SK-N-SH (cell line): ENCODE measurements at regions not wholly inside any gene's neighbourhood (a gene's known extent, or its start where the extent isn't known, plus 50 kb on each side); places are given as distances from the start of the nearest gene placed in this dataset.

ENCODE experiments used
- CTCF ChIA-PET: fragments of 300-600, 350-600 bp; formaldehyde crosslinking; extraction: SDS; loops from one replicate; lab custom pipeline; 2021; lab: Yijun Ruan, JAX
- POLR2A ChIA-PET: fragments of 350-600 bp; sonication (Branson Sonifier 250); formaldehyde crosslinking; extraction: SDS; loops from one replicate; lab custom pipeline; 2020; ENCODE audit warnings: antibody characterized with exemption, inconsistent platforms; lab: Yijun Ruan, JAX
- DNase-seq: peaks from one replicate; pipeline ENCODE4 v3.0.0; 2012
- H2AFZ ChIP-seq: fragments of 200-600 bp; sonication (generic); 2 replicates; pipeline ENCODE4 v1.8.1; 2016; ENCODE audit warnings: antibody characterized with exemption, mild to moderate bottlenecking, low read depth
- H3F3A ChIP-seq: fragments of 200-600 bp; sonication (generic); replicated peaks from 2 replicates; pipeline ENCODE3; 2016; ENCODE audit warnings: antibody characterized with exemption, mild to moderate bottlenecking; ENCODE audit not compliant: insufficient read depth
- H3K27ac ChIP-seq, 2 experiments: fragments of 200-500 bp in 1 of 2; fragments of 200-600 bp in 1 of 2; sonication (Bioruptor generic) in 1 of 2; sonication (generic), shearing (Covaris generic) in 1 of 2; 2 replicates each; pipeline versions ENCODE4 v1.5.1 to v1.6.1; 2014 to 2016; ENCODE audit warnings: low read depth in 2 of 2, inconsistent platforms in 1 of 2, low read length in 1 of 2, mild to moderate bottlenecking in 1 of 2, mixed read lengths in 1 of 2
- H3K27me3 ChIP-seq: fragments of 200-600 bp; sonication (generic), shearing (Covaris generic); 2 replicates; pipeline ENCODE4 v1.6.1; 2016; ENCODE audit warnings: mixed run types; ENCODE audit not compliant: insufficient read depth
- H3K36me3 ChIP-seq, 2 experiments: fragments of 200-500 bp in 1 of 2; fragments of 200-600 bp in 1 of 2; sonication (Bioruptor generic) in 1 of 2; sonication (generic) in 1 of 2; replicated peaks in 1 of 2; 2 replicates each; pipeline versions ENCODE3 to v1.5.1; 2014 to 2016; ENCODE audit warnings: low read length in 1 of 2, mild to moderate bottlenecking in 1 of 2; ENCODE audit not compliant: insufficient read depth in 2 of 2, control insufficient read depth in 1 of 2
- H3K4me1 ChIP-seq, 2 experiments: fragments of 200-500 bp in 1 of 2; fragments of 200-600 bp in 1 of 2; sonication (Bioruptor generic) in 1 of 2; sonication (generic), shearing (Covaris generic) in 1 of 2; 2 replicates each; pipeline versions ENCODE4 v1.5.1 to v1.6.1; 2014 to 2016; ENCODE audit warnings: low read depth in 1 of 2, low read length in 1 of 2, mixed run types in 1 of 2; ENCODE audit not compliant: insufficient read depth in 2 of 2, control insufficient read depth in 1 of 2
- H3K4me2 ChIP-seq: fragments of 200-600 bp; sonication (generic), shearing (Covaris generic); 2 replicates; pipeline ENCODE4 v1.6.1; 2017; ENCODE audit warnings: mixed run types
- H3K4me3 ChIP-seq, 2 experiments: fragments of 200-500 bp in 1 of 2; fragments of 200-600 bp in 1 of 2; sonication (Bioruptor generic) in 1 of 2; sonication (generic), shearing (Covaris generic) in 1 of 2; 2 replicates each; pipeline versions ENCODE4 v1.5.1 to v1.8.1; 2014 to 2016; ENCODE audit warnings: low read depth in 2 of 2, inconsistent platforms in 1 of 2, low read length in 1 of 2, mild to moderate bottlenecking in 1 of 2, mixed read lengths in 1 of 2, moderate library complexity in 1 of 2
- H3K79me2 ChIP-seq: fragments of 200-600 bp; sonication (generic); 2 replicates; pipeline ENCODE4 v1.8.1; 2017; ENCODE audit warnings: mild to moderate bottlenecking; ENCODE audit not compliant: insufficient read depth
- H3K9ac ChIP-seq: fragments of 200-600 bp; sonication (generic); 2 replicates; pipeline ENCODE4 v1.6.1; 2017; ENCODE audit warnings: mixed run types
- H3K9me2 ChIP-seq: fragments of 200-600 bp; sonication (generic); 2 replicates; pipeline ENCODE4 v1.6.1; 2017; ENCODE audit warnings: mixed run types
- H3K9me3 ChIP-seq: fragments of 200-600 bp; sonication (generic); 2 replicates; pipeline ENCODE4 v1.6.1; 2017; ENCODE audit warnings: mixed run types, mild to moderate bottlenecking, moderate library complexity
- H4K20me1 ChIP-seq: fragments of 200-600 bp; sonication (generic); 2 replicates; pipeline ENCODE4 v1.6.1; 2017; ENCODE audit warnings: mild to moderate bottlenecking, mixed run types; ENCODE audit not compliant: insufficient read depth
- CHD2 ChIP-seq: fragments of 150-350 bp; IDR thresholded peaks from 2 replicates; pipeline ENCODE4 v1.6.1; 2018; ENCODE audit warnings: low read length; ENCODE audit not compliant: partially characterized antibody
- EP300 ChIP-seq, 2 experiments: IDR thresholded peaks; 2 replicates each; pipeline versions ENCODE4 v1.4.0 to v1.6.1; 2012; ENCODE audit warnings: borderline replicate concordance in 1 of 2, low read depth in 1 of 2, low read length in 1 of 2
- EZH2phosphoT487 ChIP-seq: fragments of 200-600 bp; sonication (generic); IDR thresholded peaks from 2 replicates; pipeline ENCODE4 v1.6.1; 2017; ENCODE audit warnings: low read depth, mixed run types, mild to moderate bottlenecking, antibody characterized with exemption, moderate library complexity, borderline replicate concordance
- FOSL2 ChIP-seq: IDR thresholded peaks from 2 replicates; pipeline ENCODE4 v1.4.0; 2012; ENCODE audit warnings: low read depth, mild to moderate bottlenecking, moderate library complexity, borderline replicate concordance
- GATA2 ChIP-seq: sonication (generic); formaldehyde crosslinking; IDR thresholded peaks from 2 replicates; pipeline ENCODE4 v1.5.0; 2020; ENCODE audit warnings: mild to moderate bottlenecking, missing genetic modification reagents
- MEF2A ChIP-seq: IDR thresholded peaks from 2 replicates; pipeline ENCODE4 v1.4.0; 2012; ENCODE audit warnings: low read depth, borderline replicate concordance
- MXI1 ChIP-seq: IDR thresholded peaks from 2 replicates; pipeline ENCODE4 v1.6.1; 2012; ENCODE audit warnings: mild to moderate bottlenecking, low read depth, low read length, improper control_type of control experiment
- NRF1 ChIP-seq: IDR thresholded peaks from 2 replicates; pipeline ENCODE4 v1.6.1; 2012; ENCODE audit warnings: low read depth, mild to moderate bottlenecking, low read length
- RAD21 ChIP-seq: IDR thresholded peaks from 2 replicates; pipeline ENCODE4 v1.6.1; 2012; ENCODE audit warnings: mild to moderate bottlenecking, low read length
- RCOR1 ChIP-seq: fragments of 150-350 bp; IDR thresholded peaks from 2 replicates; pipeline ENCODE4 v1.6.1; 2017; ENCODE audit warnings: antibody characterized with exemption, low read length
- RFX5 ChIP-seq: IDR thresholded peaks from 2 replicates; pipeline ENCODE4 v1.6.1; 2012; ENCODE audit warnings: mild to moderate bottlenecking, improper control_type of control experiment, low read length
- SMC3 ChIP-seq: IDR thresholded peaks from 2 replicates; pipeline ENCODE4 v1.6.1; 2012; ENCODE audit warnings: low read depth, low read length, improper control_type of control experiment
- TCF12 ChIP-seq: IDR thresholded peaks from 2 replicates; pipeline ENCODE4 v1.4.0; 2012
- ZBTB33 ChIP-seq: IDR thresholded peaks from 2 replicates; pipeline ENCODE4 v1.4.0; 2012; ENCODE audit warnings: low read depth, borderline replicate concordance
- WGBS: methylation state at CpG from one replicate; pipeline ENCODE4 v1.1.6; 2017; ENCODE audit warnings: low lambda C conversion rate; 5-methylcytosine and 5-hydroxymethylcytosine counted together
- TF ChIP-seq, protein P1 (sequence below): fragments of 200-600 bp; sonication (generic); IDR thresholded peaks from 2 replicates; pipeline ENCODE4 v1.6.1; 2017; ENCODE audit warnings: antibody characterized with exemption, mild to moderate bottlenecking, moderate library complexity
- TF ChIP-seq, protein P2 (sequence below): fragments of 150-350 bp; IDR thresholded peaks from 2 replicates; pipeline ENCODE4 v1.6.1; 2017; ENCODE audit warnings: antibody characterized with exemption, low read length, low read depth, borderline replicate concordance

- TF ChIP-seq EZH2phosphoT487 (no peak), GATA2 (CRISPR knock-in tag) (no peak), CHD2 (no peak), MEF2A (no peak), TCF12 (peak; percentile 15; the same call in 1 of the 2 replicates)
- TF ChIP-seq, protein P1, sequence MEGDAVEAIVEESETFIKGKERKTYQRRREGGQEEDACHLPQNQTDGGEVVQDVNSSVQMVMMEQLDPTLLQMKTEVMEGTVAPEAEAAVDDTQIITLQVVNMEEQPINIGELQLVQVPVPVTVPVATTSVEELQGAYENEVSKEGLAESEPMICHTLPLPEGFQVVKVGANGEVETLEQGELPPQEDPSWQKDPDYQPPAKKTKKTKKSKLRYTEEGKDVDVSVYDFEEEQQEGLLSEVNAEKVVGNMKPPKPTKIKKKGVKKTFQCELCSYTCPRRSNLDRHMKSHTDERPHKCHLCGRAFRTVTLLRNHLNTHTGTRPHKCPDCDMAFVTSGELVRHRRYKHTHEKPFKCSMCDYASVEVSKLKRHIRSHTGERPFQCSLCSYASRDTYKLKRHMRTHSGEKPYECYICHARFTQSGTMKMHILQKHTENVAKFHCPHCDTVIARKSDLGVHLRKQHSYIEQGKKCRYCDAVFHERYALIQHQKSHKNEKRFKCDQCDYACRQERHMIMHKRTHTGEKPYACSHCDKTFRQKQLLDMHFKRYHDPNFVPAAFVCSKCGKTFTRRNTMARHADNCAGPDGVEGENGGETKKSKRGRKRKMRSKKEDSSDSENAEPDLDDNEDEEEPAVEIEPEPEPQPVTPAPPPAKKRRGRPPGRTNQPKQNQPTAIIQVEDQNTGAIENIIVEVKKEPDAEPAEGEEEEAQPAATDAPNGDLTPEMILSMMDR, result no peak
Observed at GRCh38 chr5:125298258-125298657, 551.8 kb upstream of the ZNF608 start (continued).

DNA sequence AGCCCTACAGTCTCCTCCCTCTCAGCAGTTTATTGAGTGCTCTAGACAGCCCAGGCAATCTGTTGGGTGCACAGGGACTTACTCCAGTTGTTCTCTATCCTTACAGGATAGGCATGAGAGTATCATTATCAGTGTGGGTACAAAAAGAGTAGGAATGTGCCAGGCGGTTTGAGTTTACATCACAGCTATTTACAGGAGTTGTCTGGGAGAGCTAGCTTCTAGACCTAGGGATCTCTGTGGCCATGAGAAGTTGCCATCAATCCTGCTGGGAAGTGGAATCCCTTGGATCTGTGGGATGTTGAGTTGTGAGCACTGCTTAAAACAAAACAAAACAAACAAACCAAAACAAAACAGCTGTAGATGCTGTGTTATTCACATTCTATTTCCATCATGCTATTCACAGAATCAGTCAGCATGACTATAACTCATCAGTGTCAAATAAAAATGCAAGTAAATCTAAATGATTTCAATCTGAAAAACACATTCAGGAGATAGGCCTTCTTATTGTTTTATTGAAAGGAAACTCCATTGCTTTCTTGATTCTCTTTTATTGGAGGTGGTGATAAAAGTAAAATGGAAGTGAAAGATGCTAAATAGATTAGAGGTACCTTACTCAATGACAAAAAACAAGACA lies 552.4 kb upstream of the ZNF608 start:
- CTCF ChIA-PET, result interaction anchor here (1.5 kb wide), 1 partner anchor 42 kb away, joined by 3 read pairs; no protein-coding TSS in a partner anchor
- H3K27ac ChIP-seq, result no peak overlapping the region
- H3K4me3 ChIP-seq, result no peak overlapping the region
- H3K4me1 ChIP-seq, result peaks cover 0 to 11% of the 10 kb centered on the region in 2 experiments
- no peaks in the 10 kb centered on the region for H3K36me3 ChIP-seq
- POLR2A ChIA-PET, result no interaction called here
- WGBS, result 67% methylated on average over 1 of the region's 1 CpG
- H3K9ac ChIP-seq, result no peak overlapping the region
- H4K20me1 ChIP-seq, result no peaks in the 10 kb centered on the region
- H3K9me2 ChIP-seq, result no peaks in the 10 kb centered on the region
- TF ChIP-seq, protein P1, result no peak
- TF ChIP-seq RAD21 (no peak), FOSL2 (no peak), TCF12 (no peak), MXI1 (no peak), EP300 (IDR thresholded peaks at IDR 0.05; ENCODE audit: borderline replicate concordance in 1 of 2, low read depth in 1 of 2, low read length in 1 of 2) (no peak), RCOR1 (no peak), RFX5 (no peak), SMC3 (no peak), ZBTB33 (no peak), NRF1 (no peak)
- TF ChIP-seq, protein P2, sequence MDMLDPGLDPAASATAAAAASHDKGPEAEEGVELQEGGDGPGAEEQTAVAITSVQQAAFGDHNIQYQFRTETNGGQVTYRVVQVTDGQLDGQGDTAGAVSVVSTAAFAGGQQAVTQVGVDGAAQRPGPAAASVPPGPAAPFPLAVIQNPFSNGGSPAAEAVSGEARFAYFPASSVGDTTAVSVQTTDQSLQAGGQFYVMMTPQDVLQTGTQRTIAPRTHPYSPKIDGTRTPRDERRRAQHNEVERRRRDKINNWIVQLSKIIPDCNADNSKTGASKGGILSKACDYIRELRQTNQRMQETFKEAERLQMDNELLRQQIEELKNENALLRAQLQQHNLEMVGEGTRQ, result no peak
- H3K27me3 ChIP-seq, result no peaks in the 10 kb centered on the region
- DNase-seq, result no peak
- no peak overlapping the region for H3K4me2 ChIP-seq
- peaks cover 4% of the 10 kb centered on the region for H3F3A ChIP-seq
- H3K79me2 ChIP-seq, result no peaks in the 10 kb centered on the region
- H2AFZ ChIP-seq, result no peak overlapping the region
- H3K9me3 ChIP-seq, result no peaks in the 10 kb centered on the region
